Hematopoietic multipotent progenitor cell treated with erythropoietin and hydrocortisone succinate and interleukin-3 and kit ligand, for 15 days (in vitro differentiated cells): ENCODE measurements at regions not wholly inside any gene's neighbourhood (a gene's known extent, or its start where the extent isn't known, plus 50 kb on each side); places are given as distances from the start of the nearest gene placed in this dataset.
"Not testable (repeated sequence)": the region's sequence is repeated elsewhere in the genome, so short reads cannot be mapped to it uniquely, and the experiment has no call there.

Experiments used
- DNase-seq: peaks from one replicate; pipeline ENCODE4 v3.0.0-alpha.2; 2015; ENCODE audit warnings: low spot score

GRCh38 chr13:65378943-65379519 is 1851.1 kb downstream of the PCDH9 start:
- DNase-seq = no peak

- no peak for DNase-seq
These were observed 1851.7 kb downstream of the PCDH9 start for GRCh38 chr13:65378484-65378883.

GRCh38 chr13:65368832-65369231 is 1861.3 kb downstream of the PCDH9 start:
- DNase-seq = no peak

- no peak for DNase-seq
These were observed 1876.2 kb downstream of the PCDH9 start for GRCh38 chr13:65353951-65354350.

- not testable (repeated sequence) for DNase-seq
These were observed 1877.0 kb downstream of the PCDH9 start for GRCh38 chr13:65353150-65353549.

- no peak for DNase-seq
These were observed 1882.6 kb downstream of the PCDH9 start for GRCh38 chr13:65347420-65348030.

GRCh38 chr13:65343898-65344663 is 1886.1 kb downstream of the PCDH9 start:
- DNase-seq = no peak

- DNase-seq = no peak
These were observed 1887.4 kb downstream of the PCDH9 start for GRCh38 chr13:65342541-65343337.

GRCh38 chr13:65339241-65339640 is 1890.9 kb downstream of the PCDH9 start:
- DNase-seq = no peak

GRCh38 chr13:65336916-65337315 is 1893.2 kb downstream of the PCDH9 start:
- DNase-seq = no peak

- no peak for DNase-seq
These were observed 1893.9 kb downstream of the PCDH9 start for GRCh38 chr13:65336087-65336749.

GRCh38 chr13:65330691-65331090 is 1899.4 kb downstream of the PCDH9 start:
- DNase-seq = no peak

- no peak for DNase-seq
These were observed 1899.8 kb downstream of the PCDH9 start for GRCh38 chr13:65330287-65330686.

- not testable (repeated sequence) for DNase-seq
These were observed 1906.9 kb downstream of the PCDH9 start for GRCh38 chr13:65323192-65323591.

GRCh38 chr13:65321423-65321822 is 1908.7 kb downstream of the PCDH9 start:
- DNase-seq = not testable (repeated sequence)

GRCh38 chr13:65314008-65314407 is 1916.1 kb downstream of the PCDH9 start:
- DNase-seq = no peak

GRCh38 chr13:65310663-65311328 is 1919.3 kb downstream of the PCDH9 start:
- no peak for DNase-seq

- DNase-seq = no peak
These were observed 1920.2 kb downstream of the PCDH9 start for GRCh38 chr13:65309906-65310305.

- DNase-seq = not testable (repeated sequence)
These were observed 1921.4 kb downstream of the PCDH9 start for GRCh38 chr13:65308729-65309128.

GRCh38 chr13:65307056-65307455 is 1923.1 kb downstream of the PCDH9 start:
- no peak for DNase-seq

GRCh38 chr13:65302691-65303090 is 1927.4 kb downstream of the PCDH9 start:
- DNase-seq = no peak
